Glutamatergic neuron (in vitro differentiated cells): ENCODE measurements at regions not wholly inside any gene's neighbourhood (a gene's known extent, or its start where the extent isn't known, plus 50 kb on each side); places are given as distances from the start of the nearest gene placed in this dataset.

ENCODE experiments used
- DNase-seq: peaks from one replicate; pipeline ENCODE4 v3.0.0; 2022
- H3K27ac Mint-ChIP-seq: one replicate; pipeline ENCODE4 v1.8.0; 2020; ENCODE audit warnings: mild to moderate bottlenecking, mixed read lengths, inconsistent platforms; ENCODE audit not compliant: unreplicated experiment
- H3K27me3 Mint-ChIP-seq: one replicate; pipeline ENCODE4 v1.8.0; 2020; ENCODE audit warnings: mild to moderate bottlenecking, moderate library complexity, mixed read lengths, inconsistent platforms; ENCODE audit not compliant: unreplicated experiment
- H3K36me3 Mint-ChIP-seq: one replicate; pipeline ENCODE4 v1.8.0; 2020; ENCODE audit warnings: mild to moderate bottlenecking, mixed read lengths, inconsistent platforms; ENCODE audit not compliant: unreplicated experiment
- H3K4me1 Mint-ChIP-seq: one replicate; pipeline ENCODE4 v1.8.0; 2020; ENCODE audit warnings: mild to moderate bottlenecking, low read depth, mixed read lengths, inconsistent platforms; ENCODE audit not compliant: unreplicated experiment
- H3K4me3 Mint-ChIP-seq: one replicate; pipeline ENCODE4 v1.8.0; 2020; ENCODE audit warnings: mild to moderate bottlenecking, mixed read lengths, inconsistent platforms; ENCODE audit not compliant: unreplicated experiment
- H3K9me3 Mint-ChIP-seq: one replicate; pipeline ENCODE4 v1.8.0; 2020; ENCODE audit warnings: mild to moderate bottlenecking, moderate library complexity, mixed read lengths, inconsistent platforms; ENCODE audit not compliant: unreplicated experiment
- TF ChIP-seq, protein P1 (sequence below): fragments of 200-600 bp; sonication (generic); IDR thresholded peaks from one replicate; pipeline ENCODE4 v1.5.0; 2021; ENCODE audit not compliant: partially characterized antibody, unreplicated experiment

DNA sequence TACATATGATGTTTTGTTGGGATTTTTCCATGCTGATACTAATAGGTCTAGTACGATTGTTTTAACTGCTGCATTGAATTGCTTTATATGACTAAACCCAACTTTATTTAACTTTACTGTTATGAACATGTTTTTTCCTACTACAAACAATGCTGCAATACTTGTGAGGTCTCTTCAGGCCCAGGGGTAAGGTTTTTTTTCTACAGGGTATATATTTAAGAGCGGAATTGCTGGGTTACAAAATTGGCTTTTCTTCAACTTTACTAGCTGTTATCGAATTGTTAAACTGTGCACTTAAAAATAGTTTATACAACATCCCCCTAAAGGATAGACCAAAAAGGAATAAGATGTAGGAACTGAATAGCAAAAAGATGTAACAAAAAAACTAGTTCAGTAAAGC lies 78.5 kb upstream of the TMEM178A start:
- Mint-ChIP-seq H3K4me3 (no peak overlapping the region), H3K27ac (no peak overlapping the region), H3K4me1 (no peaks in the 10 kb centered on the region), H3K9me3 (peaks cover 2% of the 10 kb centered on the region), H3K36me3 (peaks cover 7% of the 10 kb centered on the region), H3K27me3 (no peaks in the 10 kb centered on the region)
- TF ChIP-seq, protein P1, sequence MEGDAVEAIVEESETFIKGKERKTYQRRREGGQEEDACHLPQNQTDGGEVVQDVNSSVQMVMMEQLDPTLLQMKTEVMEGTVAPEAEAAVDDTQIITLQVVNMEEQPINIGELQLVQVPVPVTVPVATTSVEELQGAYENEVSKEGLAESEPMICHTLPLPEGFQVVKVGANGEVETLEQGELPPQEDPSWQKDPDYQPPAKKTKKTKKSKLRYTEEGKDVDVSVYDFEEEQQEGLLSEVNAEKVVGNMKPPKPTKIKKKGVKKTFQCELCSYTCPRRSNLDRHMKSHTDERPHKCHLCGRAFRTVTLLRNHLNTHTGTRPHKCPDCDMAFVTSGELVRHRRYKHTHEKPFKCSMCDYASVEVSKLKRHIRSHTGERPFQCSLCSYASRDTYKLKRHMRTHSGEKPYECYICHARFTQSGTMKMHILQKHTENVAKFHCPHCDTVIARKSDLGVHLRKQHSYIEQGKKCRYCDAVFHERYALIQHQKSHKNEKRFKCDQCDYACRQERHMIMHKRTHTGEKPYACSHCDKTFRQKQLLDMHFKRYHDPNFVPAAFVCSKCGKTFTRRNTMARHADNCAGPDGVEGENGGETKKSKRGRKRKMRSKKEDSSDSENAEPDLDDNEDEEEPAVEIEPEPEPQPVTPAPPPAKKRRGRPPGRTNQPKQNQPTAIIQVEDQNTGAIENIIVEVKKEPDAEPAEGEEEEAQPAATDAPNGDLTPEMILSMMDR = no peak
- no peak for DNase-seq

- Mint-ChIP-seq H3K4me1 (no peaks in the 10 kb centered on the region), H3K27me3 (no peaks in the 10 kb centered on the region), H3K36me3 (peaks cover 7% of the 10 kb centered on the region), H3K9me3 (peaks cover 2% of the 10 kb centered on the region), H3K4me3 (no peak overlapping the region), H3K27ac (no peak overlapping the region)
- TF ChIP-seq, protein P1 = no peak
- DNase-seq = no peak
Observed at GRCh38 chr2:39587641-39588040, 78.1 kb upstream of the TMEM178A start.

- H3K4me3 Mint-ChIP-seq = no peak overlapping the region
- no peaks in the 10 kb centered on the region for H3K36me3 Mint-ChIP-seq
- H3K27ac Mint-ChIP-seq = no peak overlapping the region
- no peaks in the 10 kb centered on the region for H3K4me1 Mint-ChIP-seq
- no peaks in the 10 kb centered on the region for H3K27me3 Mint-ChIP-seq
- no peak for DNase-seq
- TF ChIP-seq, protein P1 = no peak
- no peaks in the 10 kb centered on the region for H3K9me3 Mint-ChIP-seq
Observed at GRCh38 chr2:39593439-39594393, 72.0 kb upstream of the TMEM178A start.

DNA sequence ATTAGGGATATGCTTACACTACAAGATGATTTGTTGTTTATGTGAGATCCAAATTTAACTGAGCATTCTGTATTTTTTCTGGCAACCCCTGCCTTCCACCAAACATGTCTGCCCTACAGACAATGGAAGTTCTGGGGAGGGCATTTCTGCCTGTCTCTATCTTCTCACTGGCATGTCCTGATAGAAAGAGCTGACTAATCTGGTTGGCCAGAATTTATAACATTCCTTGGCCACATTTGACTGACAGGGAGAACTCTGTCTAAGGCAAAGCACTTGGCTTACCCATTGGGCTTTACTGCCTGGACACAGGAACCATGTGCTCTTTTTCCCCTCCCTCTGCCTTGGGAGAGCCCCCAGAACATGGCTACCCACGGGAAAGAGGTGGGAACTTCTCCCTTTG lies 70.6 kb upstream of the TMEM178A start:
- Mint-ChIP-seq H3K36me3 (no peaks in the 10 kb centered on the region), H3K27me3 (no peaks in the 10 kb centered on the region), H3K27ac (no peak overlapping the region), H3K4me3 (no peak overlapping the region), H3K9me3 (no peaks in the 10 kb centered on the region), H3K4me1 (no peaks in the 10 kb centered on the region)
- TF ChIP-seq, protein P1 = no peak
- no peak for DNase-seq

GRCh38 chr2:39597314-39597713 lies 68.4 kb upstream of the TMEM178A start:
- TF ChIP-seq, protein P1 = no peak
- Mint-ChIP-seq H3K4me1 (no peaks in the 10 kb centered on the region), H3K27me3 (no peaks in the 10 kb centered on the region), H3K4me3 (no peak overlapping the region), H3K27ac (no peak overlapping the region), H3K9me3 (no peaks in the 10 kb centered on the region), H3K36me3 (no peaks in the 10 kb centered on the region)
- DNase-seq = no peak
